ENCODE measurements at regions not wholly inside any gene's neighbourhood (a gene's known extent, or its start where the extent isn't known, plus 50 kb on each side); places are given as distances from the start of the nearest gene placed in this dataset.

DNA sequence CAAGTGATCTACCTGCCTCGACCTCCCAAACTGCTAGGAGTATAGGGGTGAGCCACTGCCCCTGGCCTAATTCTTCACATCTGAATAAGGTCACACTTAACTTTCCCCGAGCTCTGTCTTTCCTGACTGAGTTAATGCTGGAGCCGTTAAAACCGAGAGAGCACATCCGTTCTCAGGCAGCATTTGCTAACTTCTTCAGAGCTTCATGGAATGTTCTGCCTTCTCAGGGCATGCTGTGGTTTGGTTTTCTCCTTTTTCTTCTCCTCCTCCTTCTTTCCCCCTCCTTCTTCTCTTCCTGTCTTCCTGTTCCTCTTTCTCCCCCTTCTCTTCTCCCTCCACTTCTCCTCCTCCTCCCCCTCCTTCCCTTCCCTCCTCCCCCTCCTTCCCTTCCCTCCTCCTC is 119.9 kb downstream of the ASMT start:
- TF ChIP-seq CTCF (IDR thresholded peaks at IDR 0.05 in 8 of 11, conservative IDR thresholded peaks at IDR 0.05 in 3 of 11) (no peak), POLR2A (IDR thresholded peaks at IDR 0.05) (no peak)

Data from spleen (tissue), 7 donors.